ENCODE measurements at regions not wholly inside any gene's neighbourhood (a gene's known extent, or its start where the extent isn't known, plus 50 kb on each side); places are given as distances from the start of the nearest gene placed in this dataset.

DNA sequence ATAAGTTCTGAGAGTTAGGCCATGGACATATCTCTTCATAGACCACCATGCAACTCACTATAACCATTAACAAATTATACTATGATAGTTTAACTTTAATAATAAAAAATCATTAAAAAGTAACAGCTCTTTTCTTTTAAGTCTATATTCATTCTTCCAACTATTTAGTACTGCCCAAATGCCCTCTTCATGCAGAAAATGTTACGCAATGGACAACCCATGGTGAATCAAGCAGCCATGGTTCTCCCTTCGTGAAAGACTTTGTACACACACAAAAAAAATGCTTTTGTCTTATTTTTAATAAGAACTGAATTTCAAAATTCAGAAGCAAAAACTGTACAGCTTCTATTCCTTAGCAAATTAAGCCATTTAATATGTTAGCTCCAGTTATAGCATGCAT, 401.1 kb downstream of the EFNA5 start:
- no peak overlapping the region for H3K27ac ChIP-seq (ENCODE audit: low read depth in 2 of 2, low read length in 1 of 2)
- ChIA-PET POLR2A (no interaction called here), CTCF (interaction anchor here (0.9 kb wide), 1 partner anchor 404 kb away, joined by 3 read pairs; no protein-coding TSS in a partner anchor)
- no peak for DNase-seq
- no peak overlapping the region for H2AFZ ChIP-seq (ENCODE audit: low read depth)
- no peak for TF ChIP-seq SIN3A (IDR thresholded peaks at IDR 0.05; ENCODE audit: borderline replicate concordance, low read depth, low read length)
- no peak for TF ChIP-seq ELF1 (IDR thresholded peaks at IDR 0.05)
- TF ChIP-seq TCF12 (IDR thresholded peaks at IDR 0.05), result no peak
- TF ChIP-seq FOSL2 (IDR thresholded peaks at IDR 0.05; ENCODE audit: borderline replicate concordance, low read depth), result no peak
- no peak for TF ChIP-seq TAF1 (IDR thresholded peaks at IDR 0.05; ENCODE audit: borderline replicate concordance, low read depth, low read length)
- TF ChIP-seq MXI1 (IDR thresholded peaks at IDR 0.05; ENCODE audit: low read depth, low read length), result no peak
- no peak for TF ChIP-seq GATA2 (CRISPR knock-in tag; IDR thresholded peaks at IDR 0.05)
- TF ChIP-seq EZH2phosphoT487 (IDR thresholded peaks at IDR 0.05; ENCODE audit: borderline replicate concordance, low read depth), result no peak
- no peak for TF ChIP-seq GABPA (IDR thresholded peaks at IDR 0.05; ENCODE audit: low read depth)
- TF ChIP-seq, protein P1, sequence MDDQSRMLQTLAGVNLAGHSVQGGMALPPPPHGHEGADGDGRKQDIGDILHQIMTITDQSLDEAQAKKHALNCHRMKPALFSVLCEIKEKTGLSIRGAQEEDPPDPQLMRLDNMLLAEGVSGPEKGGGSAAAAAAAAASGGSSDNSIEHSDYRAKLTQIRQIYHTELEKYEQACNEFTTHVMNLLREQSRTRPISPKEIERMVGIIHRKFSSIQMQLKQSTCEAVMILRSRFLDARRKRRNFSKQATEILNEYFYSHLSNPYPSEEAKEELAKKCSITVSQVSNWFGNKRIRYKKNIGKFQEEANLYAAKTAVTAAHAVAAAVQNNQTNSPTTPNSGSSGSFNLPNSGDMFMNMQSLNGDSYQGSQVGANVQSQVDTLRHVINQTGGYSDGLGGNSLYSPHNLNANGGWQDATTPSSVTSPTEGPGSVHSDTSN (IDR thresholded peaks at IDR 0.05), result no peak
- no peak for TF ChIP-seq RXRA (IDR thresholded peaks at IDR 0.05; ENCODE audit: borderline replicate concordance, low read depth)
- no peak for TF ChIP-seq MEF2A (IDR thresholded peaks at IDR 0.05; ENCODE audit: borderline replicate concordance, low read depth)
- TF ChIP-seq, protein P2, sequence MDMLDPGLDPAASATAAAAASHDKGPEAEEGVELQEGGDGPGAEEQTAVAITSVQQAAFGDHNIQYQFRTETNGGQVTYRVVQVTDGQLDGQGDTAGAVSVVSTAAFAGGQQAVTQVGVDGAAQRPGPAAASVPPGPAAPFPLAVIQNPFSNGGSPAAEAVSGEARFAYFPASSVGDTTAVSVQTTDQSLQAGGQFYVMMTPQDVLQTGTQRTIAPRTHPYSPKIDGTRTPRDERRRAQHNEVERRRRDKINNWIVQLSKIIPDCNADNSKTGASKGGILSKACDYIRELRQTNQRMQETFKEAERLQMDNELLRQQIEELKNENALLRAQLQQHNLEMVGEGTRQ (IDR thresholded peaks at IDR 0.05; ENCODE audit: borderline replicate concordance, low read depth, low read length), result no peak
- no peak for TF ChIP-seq SMC3 (IDR thresholded peaks at IDR 0.05; ENCODE audit: low read depth, low read length)
- TF ChIP-seq FOXM1 (IDR thresholded peaks at IDR 0.05; ENCODE audit: low read depth), result no peak
- TF ChIP-seq JUND (IDR thresholded peaks at IDR 0.05), result no peak
- TF ChIP-seq TEAD4 (IDR thresholded peaks at IDR 0.05; ENCODE audit: borderline replicate concordance, insufficient read depth), result no peak
- no peaks in the 10 kb centered on the region for H3K9me2 ChIP-seq
- H3K36me3 ChIP-seq (replicated peaks in 1 of 2; ENCODE audit: control insufficient read depth in 1 of 2, insufficient read depth in 2 of 2, low read length in 1 of 2), result no peaks in the 10 kb centered on the region
- H3K4me1 ChIP-seq (ENCODE audit: control insufficient read depth in 1 of 2, insufficient read depth in 2 of 2, low read depth in 1 of 2, low read length in 1 of 2), result peaks cover 0 to 5% of the 10 kb centered on the region in 2 experiments; a peak in 1 of 4 replicates
- H4K20me1 ChIP-seq (ENCODE audit: insufficient read depth), result no peaks in the 10 kb centered on the region
- H3K9me3 ChIP-seq, result no peaks in the 10 kb centered on the region
- H3F3A ChIP-seq (replicated peaks; ENCODE audit: insufficient read depth), result no peaks in the 10 kb centered on the region
- H3K4me3 ChIP-seq (ENCODE audit: low read depth in 2 of 2, low read length in 1 of 2), result no peak overlapping the region
- no peak overlapping the region for H3K9ac ChIP-seq
- no peaks in the 10 kb centered on the region for H3K27me3 ChIP-seq (ENCODE audit: insufficient read depth)
- 71% methylated on average over 2 of the region's 2 CpGs for WGBS (ENCODE audit: low lambda C conversion rate)
- H3K4me2 ChIP-seq, result no peak overlapping the region
- no peaks in the 10 kb centered on the region for H3K79me2 ChIP-seq (ENCODE audit: insufficient read depth)

DNA sequence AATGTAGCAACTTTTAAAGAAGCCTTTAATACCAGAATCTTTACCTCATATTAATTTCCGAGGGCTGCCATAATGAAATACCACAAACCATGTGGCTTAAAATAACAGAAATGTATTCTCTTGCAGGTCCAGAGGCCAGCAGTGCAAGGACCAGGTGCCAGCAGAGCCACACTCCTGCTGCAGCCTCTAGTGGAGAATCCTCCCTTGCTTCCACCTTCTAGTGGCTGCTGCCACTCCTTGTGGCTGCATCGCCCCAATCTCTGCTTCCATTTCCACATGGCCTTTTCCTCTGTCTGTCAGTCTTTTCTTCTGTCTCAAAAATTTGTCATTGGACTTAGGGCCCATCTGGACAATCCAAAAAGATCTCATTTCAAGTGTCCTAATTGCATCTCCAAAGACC, 401.5 kb downstream of the EFNA5 start:
- Histone ChIP-seq H4K20me1 (ENCODE audit: insufficient read depth) (no peaks in the 10 kb centered on the region), H3K9me2 (no peaks in the 10 kb centered on the region), H3K4me2 (no peak overlapping the region), H3K27me3 (ENCODE audit: insufficient read depth) (no peaks in the 10 kb centered on the region), H3K79me2 (ENCODE audit: insufficient read depth) (no peaks in the 10 kb centered on the region), H3K27ac (ENCODE audit: low read depth in 2 of 2, low read length in 1 of 2) (no peak overlapping the region), H2AFZ (ENCODE audit: low read depth) (no peak overlapping the region), H3K4me3 (ENCODE audit: low read depth in 2 of 2, low read length in 1 of 2) (no peak overlapping the region), H3K4me1 (ENCODE audit: control insufficient read depth in 1 of 2, insufficient read depth in 2 of 2, low read depth in 1 of 2, low read length in 1 of 2) (peaks cover 0 to 5% of the 10 kb centered on the region in 2 experiments; a peak in 1 of 4 replicates), H3F3A (replicated peaks; ENCODE audit: insufficient read depth) (no peaks in the 10 kb centered on the region), H3K9ac (no peak overlapping the region), H3K9me3 (no peaks in the 10 kb centered on the region), H3K36me3 (replicated peaks in 1 of 2; ENCODE audit: control insufficient read depth in 1 of 2, insufficient read depth in 2 of 2, low read length in 1 of 2) (no peaks in the 10 kb centered on the region)
- no peak for TF ChIP-seq EZH2phosphoT487 (IDR thresholded peaks at IDR 0.05; ENCODE audit: borderline replicate concordance, low read depth)
- TF ChIP-seq JUND (IDR thresholded peaks at IDR 0.05), result no peak
- TF ChIP-seq EP300 (IDR thresholded peaks at IDR 0.05; ENCODE audit: borderline replicate concordance in 1 of 2, low read depth in 1 of 2, low read length in 1 of 2), result no peak
- TF ChIP-seq RAD21 (IDR thresholded peaks at IDR 0.05; ENCODE audit: low read length), result no peak
- no peak for TF ChIP-seq TAF1 (IDR thresholded peaks at IDR 0.05; ENCODE audit: borderline replicate concordance, low read depth, low read length)
- TF ChIP-seq, protein P1 (IDR thresholded peaks at IDR 0.05), result no peak
- TF ChIP-seq FOSL2 (IDR thresholded peaks at IDR 0.05; ENCODE audit: borderline replicate concordance, low read depth), result no peak
- no peak for TF ChIP-seq POLR2AphosphoS5 (IDR thresholded peaks at IDR 0.05; ENCODE audit: low read depth, low read length)
- no peak for TF ChIP-seq MEF2A (IDR thresholded peaks at IDR 0.05; ENCODE audit: borderline replicate concordance, low read depth)
- TF ChIP-seq ELF1 (IDR thresholded peaks at IDR 0.05), result no peak
- TF ChIP-seq MXI1 (IDR thresholded peaks at IDR 0.05; ENCODE audit: low read depth, low read length), result no peak
- no peak for TF ChIP-seq NFIC (IDR thresholded peaks at IDR 0.05; ENCODE audit: borderline replicate concordance)
- TF ChIP-seq, protein P2 (IDR thresholded peaks at IDR 0.05; ENCODE audit: borderline replicate concordance, low read depth, low read length), result no peak
- no peak for TF ChIP-seq YY1 (IDR thresholded peaks at IDR 0.05; ENCODE audit: low read depth)
- TF ChIP-seq, protein P3, sequence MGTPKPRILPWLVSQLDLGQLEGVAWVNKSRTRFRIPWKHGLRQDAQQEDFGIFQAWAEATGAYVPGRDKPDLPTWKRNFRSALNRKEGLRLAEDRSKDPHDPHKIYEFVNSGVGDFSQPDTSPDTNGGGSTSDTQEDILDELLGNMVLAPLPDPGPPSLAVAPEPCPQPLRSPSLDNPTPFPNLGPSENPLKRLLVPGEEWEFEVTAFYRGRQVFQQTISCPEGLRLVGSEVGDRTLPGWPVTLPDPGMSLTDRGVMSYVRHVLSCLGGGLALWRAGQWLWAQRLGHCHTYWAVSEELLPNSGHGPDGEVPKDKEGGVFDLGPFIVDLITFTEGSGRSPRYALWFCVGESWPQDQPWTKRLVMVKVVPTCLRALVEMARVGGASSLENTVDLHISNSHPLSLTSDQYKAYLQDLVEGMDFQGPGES (IDR thresholded peaks at IDR 0.05; ENCODE audit: low read depth, low read length), result no peak
- TF ChIP-seq TEAD4 (IDR thresholded peaks at IDR 0.05; ENCODE audit: borderline replicate concordance, insufficient read depth), result no peak
- no peak for TF ChIP-seq GATA2 (CRISPR knock-in tag; IDR thresholded peaks at IDR 0.05)
- WGBS (ENCODE audit: low lambda C conversion rate), result 85% methylated on average over 2 of the region's 2 CpGs
- DNase-seq, result no peak
- POLR2A ChIA-PET, result no interaction called here
- CTCF ChIA-PET, result interaction anchor here (0.9 kb wide), 1 partner anchor 405 kb away, joined by 3 read pairs; no protein-coding TSS in a partner anchor
